Fibroblast of lung (primary cell): ENCODE measurements at regions not wholly inside any gene's neighbourhood (a gene's known extent, or its start where the extent isn't known, plus 50 kb on each side); places are given as distances from the start of the nearest gene placed in this dataset.
A peak's percentile ranks its signal among the peaks of the same experiment; 100 is the strongest.

ENCODE experiments used
- DNase-seq, 2 donors: peaks; one replicate each; pipeline versions ENCODE4 v3.0.0 to v3.0.0-alpha.2; 2010; ENCODE audit warnings: low read depth in 2 of 2
- H2AFZ ChIP-seq: 2 replicates; pipeline ENCODE4 v1.5.1; 2012; ENCODE audit warnings: low read length, control low read depth, inconsistent platforms
- H3K27ac ChIP-seq: 2 replicates; pipeline ENCODE4 v1.5.1; 2011; ENCODE audit warnings: low read length, control low read depth; ENCODE audit not compliant: insufficient read depth
- H3K27me3 ChIP-seq: 2 replicates; pipeline ENCODE4 v1.5.1; 2011; ENCODE audit warnings: mild to moderate bottlenecking, low read length; ENCODE audit not compliant: control insufficient read depth, insufficient read depth
- H3K36me3 ChIP-seq: 2 replicates; pipeline ENCODE4 v1.5.1; 2011; ENCODE audit warnings: low read length; ENCODE audit not compliant: control insufficient read depth, insufficient read depth
- H3K4me1 ChIP-seq: 2 replicates; pipeline ENCODE4 v1.5.1; 2011; ENCODE audit warnings: low read length; ENCODE audit not compliant: control insufficient read depth, insufficient read depth; ENCODE audit errors: extremely low read depth
- H3K4me2 ChIP-seq: 2 replicates; pipeline ENCODE4 v1.5.1; 2011; ENCODE audit warnings: low read length, control low read depth; ENCODE audit not compliant: insufficient read depth; ENCODE audit errors: extremely low read depth
- H3K4me3 ChIP-seq, 4 experiments: fragments of 200-600 bp in 1 of 4; sonication (generic) in 1 of 4; replicated peaks in 1 of 4; 2 replicates each; pipeline ENCODE4 v1.5.1; 2011 to 2016; ENCODE audit warnings: low read length in 4 of 4, low read depth in 3 of 4, mild to moderate bottlenecking in 3 of 4, control low read depth in 2 of 4, inconsistent platforms in 1 of 4, mixed read lengths in 1 of 4; ENCODE audit not compliant: insufficient read depth in 1 of 4; ENCODE audit errors: control extremely low read depth in 1 of 4
- H3K79me2 ChIP-seq: 2 replicates; pipeline ENCODE4 v1.5.1; 2012; ENCODE audit warnings: mild to moderate bottlenecking, low read length, inconsistent platforms; ENCODE audit not compliant: control insufficient read depth, insufficient read depth
- H3K9ac ChIP-seq: 2 replicates; pipeline ENCODE4 v1.5.1; 2011; ENCODE audit warnings: mild to moderate bottlenecking, low read length, control low read depth; ENCODE audit not compliant: insufficient read depth
- H3K9me3 ChIP-seq: 2 replicates; pipeline ENCODE4 v1.5.1; 2012; ENCODE audit warnings: low read depth, low read length; ENCODE audit not compliant: control insufficient read depth, insufficient read depth
- H4K20me1 ChIP-seq: 2 replicates; pipeline ENCODE4 v1.5.1; 2011; ENCODE audit warnings: low read length; ENCODE audit not compliant: control insufficient read depth, insufficient read depth; ENCODE audit errors: extremely low read depth
- EZH2 ChIP-seq: IDR thresholded peaks from 2 replicates; pipeline ENCODE4 v1.5.1; 2012; ENCODE audit warnings: low read length, control low read depth, mild to moderate bottlenecking; ENCODE audit errors: missing control alignments
- TF ChIP-seq, protein P1 (sequence below), 2 donors: IDR thresholded peaks in 1 of 2; conservative IDR thresholded peaks in 1 of 2; 1 replicate in 1 of 2; 2 replicates in 1 of 2; pipeline ENCODE4 v1.5.1; 2011 to 2012; ENCODE audit warnings: low read length in 2 of 2, control low read depth in 1 of 2, inconsistent platforms in 1 of 2, low read depth in 1 of 2, mild to moderate bottlenecking in 1 of 2

DNA sequence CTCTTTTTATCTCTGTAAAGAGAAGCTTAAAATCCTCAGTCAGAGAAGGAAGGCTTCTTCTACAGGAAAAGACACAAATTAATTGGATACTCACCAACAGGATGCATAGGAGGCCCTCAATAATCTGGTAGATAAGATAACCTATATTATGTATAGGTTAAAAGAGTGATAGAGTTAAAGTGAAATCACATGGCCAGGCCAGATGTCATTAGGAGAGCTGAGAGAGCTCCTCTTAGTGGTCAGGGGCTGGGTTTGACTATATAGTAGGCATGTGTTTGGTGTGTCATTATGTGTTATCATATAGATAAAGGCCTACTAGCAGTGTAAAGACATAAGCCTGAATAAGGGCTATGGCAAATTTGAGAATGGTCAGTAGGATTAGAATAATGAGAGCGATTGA is 479.3 kb downstream of the EPHA3 start:
- H3K79me2 ChIP-seq = no peaks in the 10 kb centered on the region
- no peaks in the 10 kb centered on the region for H3K36me3 ChIP-seq
- H3K4me3 ChIP-seq = no peak overlapping the region
- H2AFZ ChIP-seq = no peak overlapping the region
- no peaks in the 10 kb centered on the region for H3K4me1 ChIP-seq
- no peaks in the 10 kb centered on the region for H4K20me1 ChIP-seq
- TF ChIP-seq, protein P1, sequence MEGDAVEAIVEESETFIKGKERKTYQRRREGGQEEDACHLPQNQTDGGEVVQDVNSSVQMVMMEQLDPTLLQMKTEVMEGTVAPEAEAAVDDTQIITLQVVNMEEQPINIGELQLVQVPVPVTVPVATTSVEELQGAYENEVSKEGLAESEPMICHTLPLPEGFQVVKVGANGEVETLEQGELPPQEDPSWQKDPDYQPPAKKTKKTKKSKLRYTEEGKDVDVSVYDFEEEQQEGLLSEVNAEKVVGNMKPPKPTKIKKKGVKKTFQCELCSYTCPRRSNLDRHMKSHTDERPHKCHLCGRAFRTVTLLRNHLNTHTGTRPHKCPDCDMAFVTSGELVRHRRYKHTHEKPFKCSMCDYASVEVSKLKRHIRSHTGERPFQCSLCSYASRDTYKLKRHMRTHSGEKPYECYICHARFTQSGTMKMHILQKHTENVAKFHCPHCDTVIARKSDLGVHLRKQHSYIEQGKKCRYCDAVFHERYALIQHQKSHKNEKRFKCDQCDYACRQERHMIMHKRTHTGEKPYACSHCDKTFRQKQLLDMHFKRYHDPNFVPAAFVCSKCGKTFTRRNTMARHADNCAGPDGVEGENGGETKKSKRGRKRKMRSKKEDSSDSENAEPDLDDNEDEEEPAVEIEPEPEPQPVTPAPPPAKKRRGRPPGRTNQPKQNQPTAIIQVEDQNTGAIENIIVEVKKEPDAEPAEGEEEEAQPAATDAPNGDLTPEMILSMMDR (conservative IDR thresholded peaks at IDR 0.05 in 1 of 2, IDR thresholded peaks at IDR 0.05 in 1 of 2; ENCODE audit: low read depth in 1 of 2, low read length in 2 of 2) = no peak
- no peak for TF ChIP-seq EZH2
- H3K27me3 ChIP-seq = no peaks in the 10 kb centered on the region
- H3K9ac ChIP-seq = no peak overlapping the region
- no peak overlapping the region for H3K27ac ChIP-seq
- no peak for DNase-seq
- no peaks in the 10 kb centered on the region for H3K9me3 ChIP-seq
- H3K4me2 ChIP-seq = no peak overlapping the region

DNA sequence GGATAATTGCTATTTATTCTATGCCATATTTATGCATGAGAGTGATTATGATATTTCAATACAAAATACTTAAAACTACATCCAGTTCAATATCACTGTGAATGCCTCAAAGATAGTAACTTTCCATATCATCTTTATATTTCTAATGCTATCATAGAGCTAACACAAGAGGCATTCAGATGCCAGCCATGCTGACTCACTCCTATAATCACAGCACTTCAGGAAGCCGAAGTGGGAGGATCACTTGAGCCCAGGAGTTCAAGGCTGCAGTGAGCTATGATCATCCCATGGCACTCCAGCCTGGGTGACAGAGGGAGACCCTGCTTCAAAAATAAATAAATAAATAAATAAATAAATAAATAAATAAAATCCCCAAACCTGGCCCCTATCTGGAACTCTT is 498.7 kb downstream of the EPHA3 start:
- TF ChIP-seq EZH2 = no peak
- TF ChIP-seq, protein P1 (conservative IDR thresholded peaks at IDR 0.05 in 1 of 2, IDR thresholded peaks at IDR 0.05 in 1 of 2; ENCODE audit: low read depth in 1 of 2, low read length in 2 of 2) = no peak

DNA sequence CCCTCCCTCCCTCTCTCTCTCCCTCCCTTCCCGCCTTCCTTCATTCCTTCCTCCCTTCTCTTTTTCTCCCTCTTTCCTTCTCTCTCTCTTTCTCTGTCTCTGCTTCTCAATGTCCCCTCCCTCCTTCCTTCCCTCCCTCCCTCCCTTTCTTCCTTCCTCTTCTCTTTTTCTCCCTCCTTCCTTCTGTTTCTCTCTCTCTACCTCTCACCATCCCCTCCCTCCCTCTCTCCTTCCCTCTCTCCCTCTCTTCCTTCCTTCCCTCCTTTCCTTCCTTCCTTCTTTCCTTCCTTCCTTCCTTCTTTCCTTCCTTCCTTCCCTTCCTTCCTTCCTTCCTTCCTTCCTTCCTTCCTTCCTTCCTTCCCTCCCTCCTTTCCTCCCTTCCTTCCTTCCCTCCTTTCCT is 504.6 kb downstream of the EPHA3 start:
- TF ChIP-seq EZH2 = no peak
- TF ChIP-seq, protein P1 (conservative IDR thresholded peaks at IDR 0.05 in 1 of 2, IDR thresholded peaks at IDR 0.05 in 1 of 2; ENCODE audit: low read depth in 1 of 2, low read length in 2 of 2) = no peak
- no peaks in the 10 kb centered on the region for H3K9me3 ChIP-seq
- no peaks in the 10 kb centered on the region for H3K36me3 ChIP-seq
- H3K9ac ChIP-seq = no peak overlapping the region
- no peaks in the 10 kb centered on the region for H3K79me2 ChIP-seq
- H3K4me2 ChIP-seq = no peak overlapping the region
- no peak overlapping the region for H3K4me3 ChIP-seq
- DNase-seq = no peak
- no peak overlapping the region for H2AFZ ChIP-seq
- H4K20me1 ChIP-seq = no peaks in the 10 kb centered on the region
- H3K27ac ChIP-seq = no peak overlapping the region
- no peaks in the 10 kb centered on the region for H3K4me1 ChIP-seq
- no peaks in the 10 kb centered on the region for H3K27me3 ChIP-seq

More for the DNA sequence above, 498.7 kb downstream of the EPHA3 start:
- Histone ChIP-seq H3K9me3 (no peaks in the 10 kb centered on the region), H3K36me3 (no peaks in the 10 kb centered on the region), H3K4me2 (no peak overlapping the region), H3K4me1 (no peaks in the 10 kb centered on the region), H3K4me3 (no peak overlapping the region), H3K27ac (no peak overlapping the region), H3K27me3 (no peaks in the 10 kb centered on the region), H2AFZ (no peak overlapping the region), H3K9ac (no peak overlapping the region), H4K20me1 (no peaks in the 10 kb centered on the region), H3K79me2 (no peaks in the 10 kb centered on the region)
- peak; percentile 3 to 6 for DNase-seq
